Heart left ventricle (tissue), 13 donors: ENCODE measurements at regions not wholly inside any gene's neighbourhood (a gene's known extent, or its start where the extent isn't known, plus 50 kb on each side); places are given as distances from the start of the nearest gene placed in this dataset.

Source experiments
- CTCF ChIP-seq, 12 donors: fragments of 200-600 bp; sonication (generic) in 4 of 12; IDR thresholded peaks; one replicate each; pipeline versions ENCODE4 v1.5.0 to v1.8.0; 2018 to 2022; ENCODE audit warnings: antibody characterized with exemption in 12 of 12, mild to moderate bottlenecking in 5 of 12
- POLR2A ChIP-seq, 2 donors: fragments of 450-650 bp; IDR thresholded peaks; one replicate each; pipeline ENCODE4 v1.6.1; 2017; ENCODE audit warnings: antibody characterized with exemption in 2 of 2, mild to moderate bottlenecking in 2 of 2, moderate library complexity in 2 of 2
- donor health status: ischemic (EF 13 %, LVEDD 7.1; RV severe dilation, severe dysfunction).
- donor health status: DM: no; HTN: yes; CAD: no.
- donor health status: DM: no; HTN: no; CAD: no.
- donor health status: ischemic (EF 25% LVEDD 6.9; RV normal size, moderate dysfunction).
- donor health status: ischemic (EF 25% LVEDD 5.7; RV mildly dilated, moderate dysfunction).
- donor health status: ischemic (EF 35%, LVEDD 5.7; RV mildly dilated, moderate dysfunction).
- donor health status: nonischemic (EF 11% LVEDD 7.7; RV severe dilation, severe dysfunction).
- donor health status: DM: yes; HTN: yes; CAD: no.
- donor health status: PGD.
- donor health status: ischemic (EF 29% LVEDD 5.4; RV normal size, mild dysfunction).
- donor health status: nonischemic (EF 23%, LVEDD 6.1; RV moderate dilation, normal function).

- TF ChIP-seq CTCF (IDR thresholded peaks at IDR 0.05) (no peak), POLR2A (IDR thresholded peaks at IDR 0.05) (no peak)
Observed at GRCh38 chr6:190596-191395, 101.5 kb upstream of the DUSP22 start.
